ENCODE measurements at regions not wholly inside any gene's neighbourhood (a gene's known extent, or its start where the extent isn't known, plus 50 kb on each side); places are given as distances from the start of the nearest gene placed in this dataset.
"Not testable (repeated sequence)": the region's sequence is repeated elsewhere in the genome, so short reads cannot be mapped to it uniquely, and the experiment has no call there.

- Mint-ChIP-seq H3K4me3 (ENCODE audit: low read depth, unreplicated experiment) (no peak overlapping the region), H3K9me3 (ENCODE audit: low read depth, unreplicated experiment) (no peaks in the 10 kb centered on the region), H3K36me3 (ENCODE audit: insufficient read depth, unreplicated experiment) (peaks cover 37% of the 10 kb centered on the region), H3K4me1 (ENCODE audit: low read depth, unreplicated experiment) (no peaks in the 10 kb centered on the region), H3K27ac (ENCODE audit: unreplicated experiment) (no peak overlapping the region), H3K27me3 (ENCODE audit: unreplicated experiment) (no peaks in the 10 kb centered on the region)
- TF ChIP-seq, protein P1, sequence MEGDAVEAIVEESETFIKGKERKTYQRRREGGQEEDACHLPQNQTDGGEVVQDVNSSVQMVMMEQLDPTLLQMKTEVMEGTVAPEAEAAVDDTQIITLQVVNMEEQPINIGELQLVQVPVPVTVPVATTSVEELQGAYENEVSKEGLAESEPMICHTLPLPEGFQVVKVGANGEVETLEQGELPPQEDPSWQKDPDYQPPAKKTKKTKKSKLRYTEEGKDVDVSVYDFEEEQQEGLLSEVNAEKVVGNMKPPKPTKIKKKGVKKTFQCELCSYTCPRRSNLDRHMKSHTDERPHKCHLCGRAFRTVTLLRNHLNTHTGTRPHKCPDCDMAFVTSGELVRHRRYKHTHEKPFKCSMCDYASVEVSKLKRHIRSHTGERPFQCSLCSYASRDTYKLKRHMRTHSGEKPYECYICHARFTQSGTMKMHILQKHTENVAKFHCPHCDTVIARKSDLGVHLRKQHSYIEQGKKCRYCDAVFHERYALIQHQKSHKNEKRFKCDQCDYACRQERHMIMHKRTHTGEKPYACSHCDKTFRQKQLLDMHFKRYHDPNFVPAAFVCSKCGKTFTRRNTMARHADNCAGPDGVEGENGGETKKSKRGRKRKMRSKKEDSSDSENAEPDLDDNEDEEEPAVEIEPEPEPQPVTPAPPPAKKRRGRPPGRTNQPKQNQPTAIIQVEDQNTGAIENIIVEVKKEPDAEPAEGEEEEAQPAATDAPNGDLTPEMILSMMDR (IDR thresholded peaks at IDR 0.05; ENCODE audit: unreplicated experiment), result no peak
- no peak for DNase-seq
- no TSS peak for BruUV-seq (replicated peaks)
- CTCF ChIA-PET, result interaction anchor here (0.6 kb wide), 1 partner anchor 1393 kb away, joined by 4 read pairs; no protein-coding TSS in a partner anchor
- intact Hi-C loops (cut with micrococcal nuclease; ENCODE audit: unreplicated experiment), result no loop called here
Measured at GRCh38 chr17:47057830-47058229, 78.8 kb upstream of the RPRML start.

GRCh38 chr17:47057279-47057678 is 78.2 kb upstream of the RPRML start:
- DNase-seq; intact Hi-C loops (cut with micrococcal nuclease; ENCODE audit: unreplicated experiment); BruUV-seq (replicated peaks); H3K27ac Mint-ChIP-seq (ENCODE audit: unreplicated experiment); H3K4me3 Mint-ChIP-seq (ENCODE audit: low read depth, unreplicated experiment); H3K27me3 Mint-ChIP-seq (ENCODE audit: unreplicated experiment); H3K9me3 Mint-ChIP-seq (ENCODE audit: low read depth, unreplicated experiment); H3K4me1 Mint-ChIP-seq (ENCODE audit: low read depth, unreplicated experiment): not testable (repeated sequence)
- CTCF ChIA-PET, result interaction anchor here (0.8 kb wide), 1 partner anchor 266 kb away, joined by 3 read pairs; no protein-coding TSS in a partner anchor
- H3K36me3 Mint-ChIP-seq (ENCODE audit: insufficient read depth, unreplicated experiment), result peaks cover 42% of the 10 kb centered on the region

GRCh38 chr17:47056687-47057086 is 77.6 kb upstream of the RPRML start:
- H3K27me3 Mint-ChIP-seq (ENCODE audit: unreplicated experiment); H3K4me3 Mint-ChIP-seq (ENCODE audit: low read depth, unreplicated experiment); DNase-seq; BruUV-seq (replicated peaks); H3K4me1 Mint-ChIP-seq (ENCODE audit: low read depth, unreplicated experiment); H3K27ac Mint-ChIP-seq (ENCODE audit: unreplicated experiment); H3K9me3 Mint-ChIP-seq (ENCODE audit: low read depth, unreplicated experiment); intact Hi-C loops (cut with micrococcal nuclease; ENCODE audit: unreplicated experiment): not testable (repeated sequence)
- CTCF ChIA-PET, result interaction anchor here (0.8 kb wide), 1 partner anchor 267 kb away, joined by 3 read pairs; no protein-coding TSS in a partner anchor
- peaks cover 45% of the 10 kb centered on the region for H3K36me3 Mint-ChIP-seq (ENCODE audit: insufficient read depth, unreplicated experiment)

All from Calu3 (cell line).